ENCODE measurements at regions not wholly inside any gene's neighbourhood (a gene's known extent, or its start where the extent isn't known, plus 50 kb on each side); places are given as distances from the start of the nearest gene placed in this dataset.
A peak's percentile ranks its signal among the peaks of the same experiment; 100 is the strongest.

GRCh38 chr3:194247350-194247740 is 103.8 kb downstream of the CPN2 start:
- H3K27ac ChIP-seq = no peak overlapping the region
- no peaks in the 10 kb centered on the region for H3K9me3 ChIP-seq
- intact Hi-C loops (cut with DNase I) = no loop called here
- H3K36me3 ChIP-seq = no peaks in the 10 kb centered on the region
- peak in 1 of 2 donors; percentile 4 for DNase-seq (ENCODE audit: extremely low spot score in 2 of 2)
- no peak overlapping the region for H3K4me3 ChIP-seq
- H3K27me3 ChIP-seq = no peaks in the 10 kb centered on the region
- TF ChIP-seq POLR2A (IDR thresholded peaks at IDR 0.05) (no peak), CTCF (IDR thresholded peaks at IDR 0.05) (no peak), POLR2AphosphoS5 (IDR thresholded peaks at IDR 0.05; ENCODE audit: insufficient read depth in 1 of 2, low read depth in 1 of 2) (no peak)
- H3K4me1 ChIP-seq = peaks cover 23% of the 10 kb centered on the region

GRCh38 chr3:194249323-194250097 is 101.6 kb downstream of the CPN2 start:
- TF ChIP-seq CTCF (IDR thresholded peaks at IDR 0.05) (no peak), POLR2AphosphoS5 (IDR thresholded peaks at IDR 0.05; ENCODE audit: insufficient read depth in 1 of 2, low read depth in 1 of 2) (no peak), POLR2A (IDR thresholded peaks at IDR 0.05) (no peak)
- intact Hi-C loops (cut with DNase I) = no loop called here
- Histone ChIP-seq H3K4me1 (peaks cover 23% of the 10 kb centered on the region), H3K9me3 (no peaks in the 10 kb centered on the region), H3K36me3 (no peaks in the 10 kb centered on the region), H3K27ac (no peak overlapping the region), H3K4me3 (no peak overlapping the region), H3K27me3 (no peaks in the 10 kb centered on the region)
- peak in 1 of 2 donors; percentile 67 for DNase-seq (ENCODE audit: extremely low spot score in 2 of 2)

DNA sequence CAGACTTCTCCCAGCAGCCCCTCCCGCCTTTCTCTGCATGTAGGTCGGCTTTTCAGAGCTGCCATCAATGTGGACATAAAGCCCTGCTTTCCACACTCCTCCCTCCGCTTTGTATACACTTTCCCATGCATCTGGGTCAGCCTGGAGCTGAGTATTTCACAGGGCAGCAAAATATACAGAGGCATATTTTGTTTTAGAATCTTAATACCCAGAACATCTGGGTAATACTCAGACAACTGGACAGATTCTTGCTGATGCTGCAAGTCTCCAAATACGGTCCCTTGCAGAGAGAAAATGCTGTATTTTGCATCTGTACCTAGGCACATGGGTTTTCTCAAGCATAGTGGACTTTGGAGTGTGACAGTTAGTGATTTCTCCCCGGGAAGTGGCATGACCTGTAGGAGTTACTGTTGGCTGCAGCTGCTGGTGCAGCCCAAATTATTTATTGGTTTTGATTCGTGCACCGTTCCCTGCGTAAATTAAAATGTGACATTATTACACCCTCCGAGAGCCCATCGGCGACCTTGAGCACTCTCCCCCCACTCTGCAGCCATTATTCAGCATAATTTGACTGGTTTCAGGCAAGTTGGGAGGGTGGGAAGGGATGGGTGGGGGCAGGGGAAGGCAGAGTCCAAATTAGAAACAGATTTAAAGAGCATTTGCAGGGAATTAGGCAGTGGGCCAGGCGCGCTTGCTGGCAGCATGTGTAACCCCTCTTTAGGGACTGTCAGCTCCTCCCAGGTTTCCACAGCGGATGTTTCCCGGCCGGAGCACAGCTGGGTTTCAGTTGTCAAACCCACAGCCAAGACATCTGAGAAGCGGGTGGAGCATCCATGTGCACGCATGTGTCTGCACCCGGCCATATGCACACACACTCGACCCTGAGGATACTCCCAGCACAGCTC is 100.8 kb downstream of the CPN2 start:
- Histone ChIP-seq H3K27me3 (no peaks in the 10 kb centered on the region), H3K9me3 (no peaks in the 10 kb centered on the region), H3K27ac (no peak overlapping the region), H3K36me3 (no peaks in the 10 kb centered on the region), H3K4me1 (peaks cover 23% of the 10 kb centered on the region), H3K4me3 (peak overlapping the region in 1 of 2 donors; percentile 23)
- TF ChIP-seq POLR2AphosphoS5 (IDR thresholded peaks at IDR 0.05; ENCODE audit: insufficient read depth in 1 of 2, low read depth in 1 of 2) (peak in 1 of 2 donors; percentile 58), POLR2A (IDR thresholded peaks at IDR 0.05) (no peak)
- DNase-seq (ENCODE audit: extremely low spot score in 2 of 2) = peak; percentile 74 to 89
- intact Hi-C loops (cut with DNase I) = no loop called here

GRCh38 chr3:194251007-194251406 is 100.1 kb downstream of the CPN2 start:
- peaks cover 23% of the 10 kb centered on the region for H3K4me1 ChIP-seq
- peak overlapping the region in 1 of 2 donors; percentile 23 for H3K4me3 ChIP-seq
- no peak for TF ChIP-seq CTCF (IDR thresholded peaks at IDR 0.05)
- TF ChIP-seq POLR2A (IDR thresholded peaks at IDR 0.05) = no peak
- intact Hi-C loops (cut with DNase I) = no loop called here
- H3K27ac ChIP-seq = no peak overlapping the region
- H3K27me3 ChIP-seq = no peaks in the 10 kb centered on the region
- no peaks in the 10 kb centered on the region for H3K36me3 ChIP-seq
- H3K9me3 ChIP-seq = no peaks in the 10 kb centered on the region
- DNase-seq (ENCODE audit: extremely low spot score in 2 of 2) = no peak

DNA sequence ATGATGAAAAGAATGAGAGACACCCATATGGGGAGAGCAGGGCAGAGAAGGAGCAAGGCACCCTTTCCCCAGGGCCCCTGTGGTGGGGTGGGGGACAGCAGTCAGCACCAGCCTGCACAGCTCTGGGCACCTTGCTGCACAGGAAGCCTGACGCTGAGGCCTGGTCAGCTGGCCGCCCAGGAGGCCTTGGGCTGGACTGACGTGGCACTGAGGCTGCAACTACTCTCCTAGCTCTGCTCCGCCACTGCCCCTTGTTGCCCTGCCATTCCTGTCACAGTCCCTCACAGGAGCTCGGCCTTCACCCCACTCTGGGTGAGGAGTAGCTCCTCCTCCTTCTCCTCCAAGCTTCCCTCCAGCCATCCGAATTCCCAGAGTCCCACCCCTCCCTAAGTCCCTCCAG is 99.7 kb downstream of the CPN2 start:
- Histone ChIP-seq H3K27ac (no peak overlapping the region), H3K36me3 (no peaks in the 10 kb centered on the region), H3K4me3 (no peak overlapping the region), H3K27me3 (no peaks in the 10 kb centered on the region), H3K4me1 (peaks cover 23% of the 10 kb centered on the region), H3K9me3 (no peaks in the 10 kb centered on the region)
- peak in 1 of 2 donors; percentile 49 for DNase-seq (ENCODE audit: extremely low spot score in 2 of 2)
- TF ChIP-seq POLR2AphosphoS5 (IDR thresholded peaks at IDR 0.05; ENCODE audit: insufficient read depth in 1 of 2, low read depth in 1 of 2) (no peak), CTCF (IDR thresholded peaks at IDR 0.05) (no peak), POLR2A (IDR thresholded peaks at IDR 0.05) (no peak)
- intact Hi-C loops (cut with DNase I) = no loop called here

Data from vagina (tissue), 2 donors.